NCI-H82 (cell line): ENCODE measurements at regions not wholly inside any gene's neighbourhood (a gene's known extent, or its start where the extent isn't known, plus 50 kb on each side); places are given as distances from the start of the nearest gene placed in this dataset.
"Not testable (repeated sequence)": the region's sequence is repeated elsewhere in the genome, so short reads cannot be mapped to it uniquely, and the experiment has no call there.

Source experiments
- DNase-seq: peaks from one replicate; lab custom pipeline; 2025; lab: John Stamatoyannopoulos, UW

DNA sequence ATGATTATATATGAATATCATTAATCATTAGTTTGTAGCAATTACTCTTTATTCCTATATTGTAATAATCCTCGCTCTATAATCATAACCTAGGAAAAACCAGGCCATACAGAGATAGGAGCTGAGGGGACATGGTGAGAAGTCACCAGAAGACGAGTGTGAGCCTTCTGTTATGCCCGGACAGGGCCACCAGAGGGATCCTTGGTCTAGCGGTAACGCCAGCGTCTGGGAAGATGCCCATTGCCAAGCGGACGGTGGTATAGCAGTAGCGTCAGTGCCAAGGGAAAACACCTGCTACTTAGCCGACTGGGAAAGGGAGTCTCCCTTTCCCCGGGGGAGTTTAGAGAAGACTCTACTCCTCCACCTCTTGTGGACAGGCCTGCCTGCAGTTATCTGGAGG is 1347.6 kb downstream of the GATA3 start:
- peak; percentile 22 for DNase-seq

GRCh38 chr10:9402507-9403195 is 1348.2 kb downstream of the GATA3 start:
- not testable (repeated sequence) for DNase-seq

- DNase-seq = not testable (repeated sequence)
These were observed 1352.7 kb downstream of the GATA3 start for GRCh38 chr10:9407201-9407600.

GRCh38 chr10:9416331-9416730 is 1361.8 kb downstream of the GATA3 start:
- DNase-seq = no peak

- no peak for DNase-seq
These were observed 1365.3 kb downstream of the GATA3 start for GRCh38 chr10:9419757-9420156.

DNA sequence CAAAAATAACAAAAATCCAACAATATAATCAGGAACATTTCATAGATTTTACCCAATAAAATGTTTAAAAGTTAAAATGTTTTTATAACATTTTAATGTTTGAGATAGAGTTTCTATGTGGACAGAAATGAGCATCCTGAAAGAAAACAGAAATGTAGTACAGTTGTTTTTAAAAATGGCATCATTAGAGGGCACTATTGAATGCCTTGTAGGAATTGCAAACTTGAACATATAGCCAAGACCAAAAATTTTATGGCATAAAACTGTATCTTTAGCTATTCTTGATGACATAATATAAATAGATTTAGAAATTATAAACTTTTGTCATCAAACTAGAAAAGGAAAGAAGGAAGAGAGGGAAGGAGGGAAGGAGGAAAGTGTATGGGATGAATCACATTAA is 1372.7 kb downstream of the GATA3 start:
- DNase-seq = no peak

GRCh38 chr10:9437131-9437530 is 1382.6 kb downstream of the GATA3 start:
- DNase-seq = no peak

GRCh38 chr10:9443758-9444157 is 1389.3 kb downstream of the GATA3 start:
- no peak for DNase-seq

DNA sequence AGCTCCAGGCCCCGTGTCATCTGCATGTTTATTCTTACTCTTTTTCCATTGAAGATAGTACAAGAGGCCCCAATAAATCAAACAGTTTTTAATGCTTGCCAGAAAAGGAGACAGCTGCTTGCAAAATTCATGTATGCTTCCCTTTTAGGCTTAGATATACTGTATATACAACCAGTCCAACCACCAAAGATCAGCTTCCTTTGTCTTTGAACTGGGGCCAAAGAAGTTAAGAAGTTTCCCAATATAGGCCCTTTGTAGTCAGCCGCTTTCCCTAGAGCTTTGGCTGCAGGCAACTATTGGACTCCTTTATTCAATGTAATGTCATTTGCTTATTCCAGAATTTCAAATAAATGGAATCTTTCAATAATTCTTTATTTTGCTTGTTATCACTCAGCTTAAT is 1395.0 kb downstream of the GATA3 start:
- DNase-seq = no peak

GRCh38 chr10:9450801-9451200 is 1396.3 kb downstream of the GATA3 start:
- no peak for DNase-seq

GRCh38 chr10:9451211-9451773 is 1396.8 kb downstream of the GATA3 start:
- no peak for DNase-seq

DNA sequence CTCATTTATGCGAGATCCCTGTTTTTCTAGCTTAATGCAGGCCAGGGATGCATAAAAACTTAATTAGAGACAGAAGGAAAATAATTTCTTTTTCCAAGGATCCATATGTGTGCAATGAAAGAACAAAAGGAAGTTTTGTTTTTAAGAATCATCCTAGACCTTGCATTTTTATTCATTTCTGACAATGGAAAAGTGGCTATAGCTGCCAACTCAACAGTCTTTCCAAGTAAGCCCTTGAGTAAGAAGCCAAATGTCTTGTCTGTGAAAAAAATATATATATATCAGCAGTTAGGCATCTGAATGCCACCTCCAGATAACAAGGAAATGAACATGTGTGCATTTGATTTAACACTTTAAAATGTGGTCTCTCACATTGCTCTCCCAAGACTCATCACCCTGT is 1397.6 kb downstream of the GATA3 start:
- no peak for DNase-seq

DNA sequence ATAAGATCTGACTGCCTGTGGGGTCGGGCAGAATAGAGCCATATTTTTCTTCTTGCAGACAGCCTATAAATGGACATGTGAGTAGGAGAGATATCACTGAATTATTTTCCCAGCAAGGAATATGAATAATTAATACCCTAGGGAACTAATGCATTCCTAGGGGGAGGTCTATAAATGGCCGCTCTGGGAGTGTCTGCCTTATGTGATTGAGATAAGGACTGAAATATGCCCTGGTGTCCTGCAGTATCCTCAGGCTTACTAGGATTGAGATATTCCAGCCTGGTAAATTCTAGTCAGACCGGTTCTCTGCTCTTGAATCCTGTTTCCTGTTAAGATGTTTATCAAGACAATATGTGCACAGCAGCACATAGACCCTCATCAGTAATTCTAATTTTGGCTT is 1399.4 kb downstream of the GATA3 start:
- DNase-seq = not testable (repeated sequence)

DNA sequence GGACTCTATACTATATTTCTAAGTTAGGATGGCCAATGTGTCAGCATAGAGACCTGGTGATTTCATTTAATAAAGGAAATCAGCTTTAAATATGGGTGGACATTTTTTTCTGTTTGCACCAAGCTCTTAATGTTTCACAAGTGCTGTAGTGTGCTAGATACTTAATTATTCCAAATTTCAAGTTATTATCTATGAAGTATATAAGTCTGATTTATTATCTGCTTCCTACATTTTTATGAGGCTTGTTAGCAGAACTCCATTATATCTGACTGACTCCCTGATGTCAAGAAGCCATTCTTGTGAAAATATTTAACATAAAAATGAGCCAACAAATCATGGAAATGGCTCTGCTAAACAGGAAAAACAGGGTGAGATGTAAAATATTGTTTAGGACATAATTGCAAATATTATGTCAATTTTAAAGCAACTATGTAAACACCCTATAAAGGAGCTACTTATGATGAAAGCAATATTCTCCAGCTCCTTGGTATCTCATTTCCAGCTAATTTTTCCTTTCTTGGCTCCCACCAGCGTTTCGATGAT is 1415.2 kb downstream of the GATA3 start:
- DNase-seq = no peak

GRCh38 chr10:9470581-9470980 is 1416.1 kb downstream of the GATA3 start:
- no peak for DNase-seq

DNA sequence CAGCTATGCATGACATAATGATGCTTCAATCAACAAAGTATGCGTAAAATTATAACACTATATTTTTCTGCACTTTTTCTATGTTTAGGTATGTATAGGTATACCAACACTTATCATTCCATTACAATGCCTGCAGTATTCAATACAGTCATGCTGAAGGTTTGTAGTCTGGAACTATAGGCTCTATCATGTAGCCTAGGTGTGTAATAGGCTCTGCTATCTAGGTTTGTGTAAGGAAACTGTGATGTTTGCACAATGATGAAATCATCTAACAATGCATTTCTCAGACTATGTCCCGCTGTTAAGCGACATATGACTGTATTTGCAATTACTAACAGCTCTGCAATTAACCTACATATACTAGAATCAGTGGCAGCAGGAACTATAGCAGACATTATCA is 1447.5 kb downstream of the GATA3 start:
- DNase-seq = no peak

DNA sequence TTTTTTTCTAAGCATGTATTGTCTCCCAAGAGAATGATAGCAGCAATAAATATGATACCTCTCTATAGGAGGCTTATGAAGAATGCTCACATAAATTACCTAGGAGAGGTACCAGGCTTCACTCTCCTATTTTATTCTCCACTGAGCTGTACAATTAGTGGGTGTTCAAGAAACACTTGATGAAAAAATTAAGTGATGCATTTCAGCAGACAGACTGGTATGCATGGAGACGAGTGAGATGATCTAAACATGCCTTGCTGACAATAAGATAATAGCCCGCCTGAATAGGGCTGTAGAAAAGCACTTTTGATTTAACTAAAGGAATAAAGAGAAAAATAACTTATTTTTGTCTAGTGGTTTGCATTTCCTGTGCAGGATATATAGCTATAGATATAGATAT is 1449.7 kb downstream of the GATA3 start:
- no peak for DNase-seq

GRCh38 chr10:9505546-9505945 is 1451.1 kb downstream of the GATA3 start:
- no peak for DNase-seq

- DNase-seq = no peak
These were observed 1454.1 kb downstream of the GATA3 start for GRCh38 chr10:9508606-9509005.

DNA sequence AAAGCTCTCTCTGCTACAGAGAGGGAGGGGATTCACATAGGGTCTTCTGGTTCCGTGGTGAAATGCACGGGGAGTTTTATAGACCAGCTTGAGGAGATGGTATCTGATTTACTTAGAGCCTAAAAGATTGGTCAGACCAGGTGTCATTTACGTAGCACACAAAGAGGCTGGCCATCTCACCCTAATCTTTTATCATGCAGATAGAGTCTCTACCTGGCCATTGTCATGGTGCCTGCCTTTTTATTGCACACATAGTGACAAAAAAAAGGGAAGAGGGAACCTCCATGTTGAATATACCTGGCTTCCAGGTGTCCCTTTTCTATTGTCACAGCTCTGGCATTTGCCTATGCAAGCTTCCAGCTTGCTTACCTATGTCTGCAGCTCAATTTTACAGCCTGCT is 1456.1 kb downstream of the GATA3 start:
- no peak for DNase-seq

GRCh38 chr10:9515922-9516321 is 1461.4 kb downstream of the GATA3 start:
- DNase-seq = no peak

DNA sequence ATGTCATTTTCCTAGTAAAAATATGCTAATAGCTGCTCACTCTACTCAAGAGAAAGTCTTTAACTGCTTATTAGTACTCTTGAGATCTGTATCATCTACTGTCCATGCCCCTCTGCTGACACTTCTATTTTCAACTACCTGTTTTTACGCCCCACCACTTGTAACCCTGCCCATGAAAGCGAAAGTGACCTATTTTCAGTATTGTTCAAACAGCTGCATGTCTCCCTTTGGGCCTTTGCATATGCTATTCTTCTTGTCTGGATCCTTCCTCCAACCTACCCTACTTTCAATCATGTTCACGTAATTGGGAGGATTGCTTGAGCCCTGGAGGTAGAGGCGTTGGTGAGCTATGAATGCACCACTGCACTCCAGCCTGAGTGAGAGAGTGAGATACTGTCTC is 1481.3 kb downstream of the GATA3 start:
- no peak for DNase-seq

GRCh38 chr10:9545073-9545472 is 1472.6 kb upstream of the CELF2 start:
- no peak for DNase-seq
